Stimulated activated memory B cell treated with anti-CD40 and anti-IgM and Interleukin-4, amounts not matched to agents 10 μg/mL and 1 μg/mL and 100 μg/mL, for 72 hours (primary cell): ENCODE measurements at regions not wholly inside any gene's neighbourhood (a gene's known extent, or its start where the extent isn't known, plus 50 kb on each side); places are given as distances from the start of the nearest gene placed in this dataset.

Experiments used
- ATAC-seq: fragments of 150-1000 bp; cut with Tn5 transposase; 2 replicates; pipeline ENCODE4 v1.10.0; 2021
- H3K27ac Mint-ChIP-seq: one replicate; pipeline ENCODE4 v1.8.0; 2022; ENCODE audit warnings: mild to moderate bottlenecking, mixed read lengths
- H3K27me3 Mint-ChIP-seq: one replicate; pipeline ENCODE4 v1.8.0; 2022; ENCODE audit warnings: mixed read lengths
- H3K36me3 Mint-ChIP-seq: one replicate; pipeline ENCODE4 v1.8.0; 2022; ENCODE audit warnings: mixed read lengths
- H3K4me1 Mint-ChIP-seq: one replicate; pipeline ENCODE4 v1.8.0; 2022; ENCODE audit warnings: mixed read lengths
- H3K4me3 Mint-ChIP-seq: one replicate; pipeline ENCODE4 v1.8.0; 2022; ENCODE audit warnings: mild to moderate bottlenecking, moderate library complexity, mixed read lengths
- H3K9me3 Mint-ChIP-seq: one replicate; pipeline ENCODE4 v1.8.0; 2022; ENCODE audit warnings: mixed read lengths

GRCh38 chr3:177524742-177525141, 327.5 kb upstream of the TBL1XR1 start:
- Mint-ChIP-seq H3K4me1 (peaks cover 17% of the 10 kb centered on the region), H3K4me3 (no peak overlapping the region)

GRCh38 chr3:177525414-177525813, 328.1 kb upstream of the TBL1XR1 start:
- no peaks in the 10 kb centered on the region for H3K27me3 Mint-ChIP-seq
- H3K9me3 Mint-ChIP-seq: peaks cover 2% of the 10 kb centered on the region
- no peak overlapping the region for H3K4me3 Mint-ChIP-seq
- no peak overlapping the region for H3K27ac Mint-ChIP-seq
- no peak for ATAC-seq
- H3K4me1 Mint-ChIP-seq: peaks cover 18% of the 10 kb centered on the region
- H3K36me3 Mint-ChIP-seq: no peaks in the 10 kb centered on the region

More at GRCh38 chr3:177524742-177525141, 327.5 kb upstream of the TBL1XR1 start:
- Mint-ChIP-seq H3K36me3 (no peaks in the 10 kb centered on the region), H3K27me3 (no peaks in the 10 kb centered on the region), H3K9me3 (peaks cover 2% of the 10 kb centered on the region), H3K27ac (no peak overlapping the region)
- ATAC-seq: no peak

- H3K4me1 Mint-ChIP-seq: peaks cover 25% of the 10 kb centered on the region
- no peak overlapping the region for H3K4me3 Mint-ChIP-seq
- H3K9me3 Mint-ChIP-seq: peaks cover 2% of the 10 kb centered on the region
- H3K27ac Mint-ChIP-seq: peak overlapping the region; percentile 11
- H3K36me3 Mint-ChIP-seq: no peaks in the 10 kb centered on the region
- H3K27me3 Mint-ChIP-seq: no peaks in the 10 kb centered on the region
- no peak for ATAC-seq
Observed at GRCh38 chr3:177525987-177526712, 328.9 kb upstream of the TBL1XR1 start.

DNA sequence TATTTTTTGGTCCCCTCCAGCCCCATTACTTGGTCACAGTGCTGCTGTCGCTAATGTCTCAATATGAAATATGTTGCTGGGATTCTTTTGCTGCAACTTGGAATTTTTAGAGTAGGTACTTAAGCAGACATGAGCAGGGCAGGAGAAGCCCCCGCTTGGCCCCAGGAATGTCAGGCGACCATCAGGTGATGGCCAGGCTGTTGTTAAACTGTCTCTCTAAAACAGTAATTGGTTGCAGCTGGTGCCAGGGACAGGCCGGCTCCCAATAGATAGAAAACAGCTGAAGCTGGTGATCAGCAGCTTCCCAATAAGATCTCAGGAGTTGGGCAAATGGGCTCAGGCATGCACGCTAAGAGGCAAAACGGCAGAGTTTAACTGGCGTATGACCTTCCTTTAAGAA, 329.9 kb upstream of the TBL1XR1 start:
- no peak for ATAC-seq
- peaks cover 25% of the 10 kb centered on the region for H3K4me1 Mint-ChIP-seq
- no peaks in the 10 kb centered on the region for H3K36me3 Mint-ChIP-seq
- no peak overlapping the region for H3K4me3 Mint-ChIP-seq
- peaks cover 2% of the 10 kb centered on the region for H3K9me3 Mint-ChIP-seq
- H3K27me3 Mint-ChIP-seq: no peaks in the 10 kb centered on the region
- H3K27ac Mint-ChIP-seq: no peak overlapping the region

DNA sequence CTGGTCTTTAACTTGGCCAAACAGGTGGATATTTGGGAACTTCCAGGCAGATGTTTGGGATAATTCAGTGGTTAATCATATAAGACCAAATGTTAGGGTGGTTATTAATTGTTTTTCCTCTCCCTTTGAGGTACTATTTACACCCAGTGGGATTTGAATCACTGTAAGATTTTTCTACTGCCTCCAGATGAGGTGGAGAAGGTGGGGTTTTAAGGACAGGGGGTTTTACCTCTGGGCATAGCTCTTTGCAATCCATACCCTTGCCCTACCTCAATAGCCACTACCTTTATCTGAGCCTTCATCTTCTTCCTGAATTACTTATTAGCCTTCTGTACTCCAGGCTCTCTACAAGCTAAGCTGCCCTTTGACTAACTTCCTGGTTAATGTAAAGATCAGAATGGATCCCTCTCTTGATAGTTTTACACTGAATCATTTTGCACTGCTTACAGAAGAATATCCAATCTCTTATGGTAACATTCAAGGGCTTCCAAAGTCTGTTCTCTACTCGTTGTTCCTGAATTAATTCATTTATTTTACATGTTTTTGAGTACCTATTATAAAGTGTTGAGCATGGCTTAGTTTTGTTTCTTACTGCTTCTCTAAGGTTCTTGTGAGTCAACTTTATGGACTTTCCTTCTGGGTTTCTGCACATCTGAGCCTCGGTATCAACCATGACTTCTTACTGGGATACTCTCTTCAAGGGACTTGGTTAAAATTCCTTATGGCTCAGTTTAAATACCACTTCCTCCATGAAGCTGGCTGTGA, 331.2 kb upstream of the TBL1XR1 start:
- no peak for ATAC-seq
- H3K27ac Mint-ChIP-seq: peak overlapping the region; percentile 53
- peaks cover 25% of the 10 kb centered on the region for H3K4me1 Mint-ChIP-seq
- H3K36me3 Mint-ChIP-seq: no peaks in the 10 kb centered on the region
- peaks cover 2% of the 10 kb centered on the region for H3K9me3 Mint-ChIP-seq
- no peaks in the 10 kb centered on the region for H3K27me3 Mint-ChIP-seq
- no peak overlapping the region for H3K4me3 Mint-ChIP-seq

DNA sequence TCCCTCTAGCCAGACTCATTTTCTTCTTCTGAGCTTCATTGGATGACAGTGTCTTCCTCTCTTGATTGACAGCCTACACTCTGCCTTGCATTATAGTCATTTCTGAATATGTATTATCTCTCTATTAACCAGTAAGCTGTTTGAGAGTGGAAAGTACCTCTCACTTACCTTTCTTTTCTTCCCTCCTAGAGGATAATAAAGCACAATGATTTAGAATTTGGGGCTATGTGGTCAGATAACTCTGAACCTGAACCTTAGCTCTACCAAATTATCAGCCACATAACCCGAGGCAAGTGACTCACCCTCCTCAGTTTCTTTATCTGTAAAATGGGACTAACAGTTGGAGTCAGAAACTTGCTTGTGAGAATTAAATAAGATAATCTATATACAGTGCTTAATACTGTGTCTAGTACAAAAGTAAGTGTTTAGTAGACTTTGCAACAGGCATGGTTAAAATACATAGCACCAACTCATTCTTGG, 331.8 kb upstream of the TBL1XR1 start:
- Mint-ChIP-seq H3K27ac (peak overlapping the region; percentile 53), H3K4me3 (no peak overlapping the region), H3K9me3 (peaks cover 2% of the 10 kb centered on the region), H3K4me1 (peaks cover 25% of the 10 kb centered on the region), H3K27me3 (no peaks in the 10 kb centered on the region), H3K36me3 (no peaks in the 10 kb centered on the region)
- no peak for ATAC-seq

DNA sequence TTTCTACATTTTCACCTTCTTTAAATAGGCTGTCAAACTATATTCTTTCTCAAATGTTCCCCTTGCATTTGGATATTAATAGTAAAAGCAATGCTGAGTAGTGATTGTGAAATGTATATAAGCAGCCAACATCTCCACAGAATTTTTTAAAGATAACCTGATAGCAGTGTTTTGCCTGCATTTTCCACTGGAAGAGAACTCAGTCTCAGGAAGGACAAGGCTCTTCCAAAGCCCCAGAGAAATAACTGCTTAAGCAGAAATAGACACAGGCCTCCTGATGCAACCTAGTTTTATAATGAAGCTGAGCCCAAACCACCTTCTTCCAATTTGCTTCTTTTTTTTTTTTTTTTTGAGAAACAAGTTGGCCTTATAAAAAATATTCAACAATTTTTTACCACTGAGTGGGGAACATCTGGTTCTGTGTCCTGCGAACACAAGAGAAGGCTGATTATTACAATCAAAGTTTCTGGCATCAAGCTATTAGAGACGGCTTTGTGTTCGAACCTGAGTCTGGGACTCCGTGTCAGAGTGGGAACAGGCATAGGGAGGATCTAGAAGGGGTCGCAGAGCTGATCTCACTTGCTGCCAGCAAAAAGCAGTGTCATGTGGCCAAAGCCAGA, 332.5 kb upstream of the TBL1XR1 start:
- Mint-ChIP-seq H3K4me3 (no peak overlapping the region), H3K27me3 (no peaks in the 10 kb centered on the region), H3K27ac (no peak overlapping the region), H3K4me1 (peaks cover 25% of the 10 kb centered on the region), H3K9me3 (peaks cover 2% of the 10 kb centered on the region), H3K36me3 (no peaks in the 10 kb centered on the region)
- ATAC-seq: no peak

DNA sequence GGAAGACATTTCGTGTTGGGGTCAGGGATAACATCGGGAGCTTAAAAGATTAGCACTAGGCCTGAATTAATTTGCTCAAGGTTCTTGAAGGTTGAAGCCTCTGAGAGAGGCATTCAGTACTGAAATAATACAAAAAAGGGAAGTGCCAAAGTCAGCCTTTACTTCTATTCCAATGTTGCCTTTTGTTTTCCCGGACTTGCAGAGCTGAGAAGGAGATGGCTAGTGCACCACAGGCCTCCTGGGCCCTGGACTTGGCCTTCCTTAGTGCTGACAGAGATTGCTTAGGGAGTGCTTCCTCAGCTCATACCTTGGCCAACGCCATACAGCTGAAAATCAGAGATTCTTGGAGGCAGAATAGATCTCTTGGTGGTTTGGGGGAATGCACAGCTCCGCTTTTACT, 333.6 kb upstream of the TBL1XR1 start:
- Mint-ChIP-seq H3K9me3 (no peaks in the 10 kb centered on the region), H3K36me3 (no peaks in the 10 kb centered on the region), H3K4me1 (peaks cover 23% of the 10 kb centered on the region), H3K27me3 (no peaks in the 10 kb centered on the region), H3K4me3 (no peak overlapping the region), H3K27ac (no peak overlapping the region)
- no peak for ATAC-seq

- peak overlapping the region; percentile 87 for H3K27ac Mint-ChIP-seq
- H3K36me3 Mint-ChIP-seq: no peaks in the 10 kb centered on the region
- H3K4me3 Mint-ChIP-seq: no peak overlapping the region
- no peaks in the 10 kb centered on the region for H3K27me3 Mint-ChIP-seq
- no peak for ATAC-seq
- H3K9me3 Mint-ChIP-seq: no peaks in the 10 kb centered on the region
- peaks cover 35% of the 10 kb centered on the region for H3K4me1 Mint-ChIP-seq
Observed at GRCh38 chr3:177536873-177537272, 339.6 kb upstream of the TBL1XR1 start.

DNA sequence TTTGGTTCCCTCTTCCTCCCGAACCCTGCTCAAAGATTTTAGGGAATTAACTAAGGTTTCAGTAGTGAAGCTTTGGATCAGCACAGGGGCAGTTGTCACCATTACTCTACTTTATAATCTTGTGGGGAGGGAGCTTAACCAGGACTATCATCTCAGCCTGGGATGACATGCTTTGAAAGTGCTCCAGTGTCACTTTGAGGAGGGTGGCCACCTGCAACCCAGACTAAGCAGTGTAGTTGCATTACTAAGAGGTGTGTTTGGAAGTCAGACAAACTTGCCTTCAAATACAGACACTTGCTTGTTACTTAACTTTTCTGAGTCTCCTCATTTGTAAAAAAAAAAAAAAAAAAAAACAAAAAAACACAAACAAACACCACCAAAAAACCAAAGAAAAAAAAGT, 340.3 kb upstream of the TBL1XR1 start:
- Mint-ChIP-seq H3K27ac (peak overlapping the region; percentile 87), H3K4me3 (no peak overlapping the region), H3K9me3 (no peaks in the 10 kb centered on the region), H3K36me3 (no peaks in the 10 kb centered on the region), H3K27me3 (no peaks in the 10 kb centered on the region), H3K4me1 (peaks cover 35% of the 10 kb centered on the region)
- ATAC-seq: no peak

DNA sequence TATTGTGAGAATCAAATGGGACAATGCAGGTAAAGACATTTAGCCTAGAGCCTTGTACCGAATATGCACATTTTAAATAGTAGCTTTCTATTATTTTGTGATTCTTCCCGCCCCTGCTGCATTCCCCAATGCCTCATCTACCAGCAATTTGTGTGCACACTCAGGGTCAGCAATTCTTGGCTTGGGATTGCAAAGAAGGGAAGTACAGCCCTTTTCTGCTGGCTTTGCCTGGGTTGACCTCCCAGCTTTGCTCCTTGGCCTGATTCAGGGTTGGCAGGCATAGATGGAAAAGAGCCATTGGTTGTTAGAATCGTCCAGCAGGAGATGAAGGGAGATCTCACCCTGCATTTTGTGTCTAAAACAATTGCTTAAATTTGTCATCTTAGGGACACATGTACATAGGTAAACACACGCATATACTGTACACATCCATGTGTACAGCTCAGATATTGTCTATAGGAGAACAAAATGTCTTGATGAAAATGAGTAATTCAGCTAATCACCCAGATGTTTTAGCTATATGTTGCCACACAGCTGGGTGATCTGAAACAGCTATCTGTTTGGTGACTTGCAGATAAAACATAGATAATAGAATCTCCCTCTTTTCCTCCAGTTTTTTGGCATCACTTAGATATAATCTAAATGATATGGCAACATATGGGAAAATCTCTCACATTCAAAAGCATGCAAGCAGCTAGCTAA, 340.9 kb upstream of the TBL1XR1 start:
- Mint-ChIP-seq H3K9me3 (no peaks in the 10 kb centered on the region), H3K4me3 (peak overlapping the region; percentile 56), H3K36me3 (no peaks in the 10 kb centered on the region), H3K27ac (peak overlapping the region; percentile 87), H3K4me1 (peaks cover 35% of the 10 kb centered on the region), H3K27me3 (no peaks in the 10 kb centered on the region)
- no peak for ATAC-seq

DNA sequence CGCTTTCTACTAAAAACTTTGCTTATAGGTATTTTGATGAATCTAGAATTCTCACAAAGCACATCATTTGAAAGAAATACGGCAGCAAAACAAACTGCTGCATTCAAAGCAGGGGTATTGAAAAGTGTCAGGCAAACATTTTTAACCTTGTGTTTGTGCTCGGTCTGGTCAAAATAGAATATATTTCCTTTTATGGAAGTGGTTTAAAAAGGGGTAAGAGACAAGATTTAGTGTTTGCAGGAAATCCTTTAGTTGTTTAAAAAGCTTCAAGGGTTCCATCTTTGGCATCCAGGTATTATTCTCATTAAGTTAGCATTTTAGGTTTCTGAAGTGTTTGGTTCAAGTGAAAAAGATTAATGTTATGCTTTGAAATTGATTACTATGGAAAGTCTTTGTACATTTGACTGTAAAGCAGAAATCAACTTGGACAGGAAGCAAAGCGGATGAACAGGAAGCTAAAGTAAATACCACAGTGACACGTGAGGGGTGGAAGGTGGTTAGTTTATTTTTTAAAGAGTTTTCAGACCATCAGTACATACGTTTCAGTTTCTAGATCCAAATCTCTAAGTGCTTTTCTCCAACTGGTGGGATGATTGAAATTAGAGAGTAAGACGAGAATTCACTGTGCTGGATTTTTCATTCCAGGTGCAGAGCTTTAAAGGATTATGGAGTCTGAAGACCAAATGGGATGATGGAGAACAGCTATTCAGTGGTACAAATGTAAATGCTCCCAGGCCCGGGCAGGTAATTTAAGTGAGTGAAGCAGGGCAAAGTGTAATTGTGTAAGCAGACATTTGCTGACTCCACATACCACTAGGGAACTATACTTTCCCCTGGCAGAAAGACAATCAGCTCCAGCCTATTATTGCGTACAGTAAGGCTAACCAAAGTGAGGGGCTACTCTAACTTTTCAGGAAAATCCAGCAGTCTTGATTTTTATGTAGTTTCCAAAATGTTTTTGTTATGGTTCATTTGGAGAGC, 341.8 kb upstream of the TBL1XR1 start:
- Mint-ChIP-seq H3K36me3 (no peaks in the 10 kb centered on the region), H3K9me3 (no peaks in the 10 kb centered on the region), H3K4me1 (peaks cover 35% of the 10 kb centered on the region), H3K27me3 (no peaks in the 10 kb centered on the region), H3K27ac (peak overlapping the region; percentile 87), H3K4me3 (peak overlapping the region; percentile 56)
- peak; percentile 77 for ATAC-seq

DNA sequence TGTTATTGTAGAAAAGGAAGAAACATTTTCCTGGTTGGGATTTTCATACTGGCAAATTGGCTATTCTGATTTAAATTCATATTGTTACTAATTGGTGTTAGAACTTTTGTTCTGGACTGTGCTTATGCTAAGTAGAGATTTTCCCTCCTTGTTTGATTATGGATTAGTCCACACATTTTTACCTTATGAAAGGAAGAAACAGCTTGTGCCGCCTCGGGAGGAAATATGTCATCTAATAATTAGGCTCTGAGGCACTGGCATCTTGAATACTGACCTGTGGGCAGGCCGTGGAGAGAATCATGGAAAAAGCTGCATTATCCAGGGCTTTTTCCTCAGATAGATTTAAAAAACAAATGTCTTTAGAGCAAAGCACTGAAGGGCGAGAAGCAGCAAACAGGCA, 344.3 kb upstream of the TBL1XR1 start:
- Mint-ChIP-seq H3K36me3 (no peaks in the 10 kb centered on the region), H3K4me3 (no peak overlapping the region), H3K4me1 (peaks cover 35% of the 10 kb centered on the region), H3K27me3 (no peaks in the 10 kb centered on the region), H3K9me3 (no peaks in the 10 kb centered on the region), H3K27ac (peak overlapping the region; percentile 51)
- no peak for ATAC-seq

DNA sequence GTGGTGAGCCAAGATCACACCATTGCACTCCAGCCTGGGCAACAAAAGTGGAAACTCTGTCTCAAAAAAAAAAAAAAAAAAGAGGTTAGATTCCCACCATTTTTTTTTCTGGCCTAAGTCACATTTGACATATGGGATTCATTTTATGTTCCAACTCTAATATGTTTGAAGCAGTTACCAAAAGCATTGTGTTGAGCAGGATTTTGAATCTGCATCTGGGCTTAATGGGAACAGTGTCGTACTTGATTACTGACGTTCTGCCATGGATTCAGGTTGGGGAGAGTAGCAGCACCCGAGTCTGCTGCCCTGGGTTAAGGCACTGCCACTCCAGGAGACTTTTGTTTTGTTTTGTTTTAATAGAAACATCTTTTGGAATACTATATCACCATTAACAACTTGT, 348.7 kb upstream of the TBL1XR1 start:
- H3K27me3 Mint-ChIP-seq: no peaks in the 10 kb centered on the region
- H3K9me3 Mint-ChIP-seq: no peaks in the 10 kb centered on the region
- no peak for ATAC-seq
- peaks cover 5% of the 10 kb centered on the region for H3K4me1 Mint-ChIP-seq
- no peaks in the 10 kb centered on the region for H3K36me3 Mint-ChIP-seq
- no peak overlapping the region for H3K27ac Mint-ChIP-seq
- H3K4me3 Mint-ChIP-seq: no peak overlapping the region
